ENCODE measurements at regions not wholly inside any gene's neighbourhood (a gene's known extent, or its start where the extent isn't known, plus 50 kb on each side); places are given as distances from the start of the nearest gene placed in this dataset.
"Not testable (repeated sequence)": the region's sequence is repeated elsewhere in the genome, so short reads cannot be mapped to it uniquely, and the experiment has no call there.

GRCh38 chr12:89156862-89157262, 195.4 kb downstream of the DUSP6 start:
- no peak overlapping the region for H3K4me3 Mint-ChIP-seq
- H3K9me3 Mint-ChIP-seq: peaks cover 3% of the 10 kb centered on the region
- no peaks in the 10 kb centered on the region for H3K4me1 Mint-ChIP-seq
- peaks cover 3% of the 10 kb centered on the region for H3K27me3 Mint-ChIP-seq (ENCODE audit: low read depth)
- H3K36me3 Mint-ChIP-seq (ENCODE audit: low read depth): no peaks in the 10 kb centered on the region
- TF ChIP-seq CTCF (IDR thresholded peaks at IDR 0.05; ENCODE audit: unreplicated experiment in 3 of 3): no peak
- H3K27ac Mint-ChIP-seq: no peak overlapping the region

GRCh38 chr12:89156340-89156739, 196.0 kb downstream of the DUSP6 start:
- Mint-ChIP-seq H3K4me3 (no peak overlapping the region), H3K36me3 (ENCODE audit: low read depth) (no peaks in the 10 kb centered on the region), H3K27me3 (ENCODE audit: low read depth) (peaks cover 3% of the 10 kb centered on the region)

GRCh38 chr12:89155826-89156225, 196.5 kb downstream of the DUSP6 start:
- H3K27ac Mint-ChIP-seq: no peak overlapping the region
- peaks cover 9% of the 10 kb centered on the region for H3K9me3 Mint-ChIP-seq
- no peaks in the 10 kb centered on the region for H3K4me1 Mint-ChIP-seq
- TF ChIP-seq CTCF (IDR thresholded peaks at IDR 0.05; ENCODE audit: unreplicated experiment in 3 of 3): no peak
- H3K27me3 Mint-ChIP-seq (ENCODE audit: low read depth): peaks cover 3% of the 10 kb centered on the region
- H3K4me3 Mint-ChIP-seq: no peak overlapping the region
- peaks cover 2% of the 10 kb centered on the region for H3K36me3 Mint-ChIP-seq (ENCODE audit: low read depth)

More at GRCh38 chr12:89156340-89156739, 196.0 kb downstream of the DUSP6 start:
- no peak overlapping the region for H3K27ac Mint-ChIP-seq
- H3K4me1 Mint-ChIP-seq: no peaks in the 10 kb centered on the region
- TF ChIP-seq CTCF (IDR thresholded peaks at IDR 0.05; ENCODE audit: unreplicated experiment in 3 of 3): no peak
- H3K9me3 Mint-ChIP-seq: peaks cover 5% of the 10 kb centered on the region

GRCh38 chr12:89154743-89155499, 197.4 kb downstream of the DUSP6 start:
- Mint-ChIP-seq H3K36me3 (ENCODE audit: low read depth) (peaks cover 4% of the 10 kb centered on the region), H3K9me3 (peaks cover 13% of the 10 kb centered on the region), H3K4me1 (no peaks in the 10 kb centered on the region), H3K4me3 (no peak overlapping the region), H3K27ac (no peak overlapping the region), H3K27me3 (ENCODE audit: low read depth) (peaks cover 3% of the 10 kb centered on the region)
- no peak for TF ChIP-seq CTCF (IDR thresholded peaks at IDR 0.05; ENCODE audit: unreplicated experiment in 3 of 3)

- Mint-ChIP-seq H3K9me3 (peaks cover 15% of the 10 kb centered on the region), H3K36me3 (ENCODE audit: low read depth) (peaks cover 4% of the 10 kb centered on the region), H3K27ac (no peak overlapping the region), H3K4me1 (no peaks in the 10 kb centered on the region), H3K4me3 (no peak overlapping the region), H3K27me3 (ENCODE audit: low read depth) (peaks cover 3% of the 10 kb centered on the region)
- TF ChIP-seq CTCF (IDR thresholded peaks at IDR 0.05; ENCODE audit: unreplicated experiment in 3 of 3): no peak
These were observed 199.0 kb downstream of the DUSP6 start for GRCh38 chr12:89153341-89153740.

GRCh38 chr12:89151536-89151935, 200.8 kb downstream of the DUSP6 start:
- H3K9me3 Mint-ChIP-seq: peaks cover 18% of the 10 kb centered on the region
- no peak for TF ChIP-seq CTCF (IDR thresholded peaks at IDR 0.05; ENCODE audit: unreplicated experiment in 3 of 3)
- no peak overlapping the region for H3K27ac Mint-ChIP-seq
- H3K36me3 Mint-ChIP-seq (ENCODE audit: low read depth): peaks cover 4% of the 10 kb centered on the region
- peaks cover 3% of the 10 kb centered on the region for H3K27me3 Mint-ChIP-seq (ENCODE audit: low read depth)
- no peak overlapping the region for H3K4me3 Mint-ChIP-seq
- H3K4me1 Mint-ChIP-seq: no peaks in the 10 kb centered on the region

- H3K4me3 Mint-ChIP-seq: not testable (repeated sequence)
These were observed 201.5 kb downstream of the DUSP6 start for GRCh38 chr12:89150789-89151188.

More at GRCh38 chr12:89150789-89151188, 201.5 kb downstream of the DUSP6 start:
- not testable (repeated sequence) for H3K27me3 Mint-ChIP-seq (ENCODE audit: low read depth); H3K27ac Mint-ChIP-seq; H3K36me3 Mint-ChIP-seq (ENCODE audit: low read depth); H3K4me1 Mint-ChIP-seq
- H3K9me3 Mint-ChIP-seq: peaks cover 18% of the 10 kb centered on the region
